ENCODE measurements at regions not wholly inside any gene's neighbourhood (a gene's known extent, or its start where the extent isn't known, plus 50 kb on each side); places are given as distances from the start of the nearest gene placed in this dataset.

- Mint-ChIP-seq H3K36me3 (ENCODE audit: insufficient read depth) (peaks cover 1% of the 10 kb centered on the region), H3K27me3 (no peaks in the 10 kb centered on the region), H3K4me1 (ENCODE audit: low read depth) (peaks cover 13% of the 10 kb centered on the region), H3K4me3 (ENCODE audit: low read depth) (no peak overlapping the region), H3K9me3 (ENCODE audit: low read depth) (peaks cover 13% of the 10 kb centered on the region), H3K27ac (peak overlapping the region; percentile 40)
- DNase-seq (ENCODE audit: low spot score, unreplicated experiment) = no peak
- TF ChIP-seq CTCF (IDR thresholded peaks at IDR 0.05; ENCODE audit: unreplicated experiment) = no peak
Observed at GRCh38 chr10:43773736-43774135, 125.1 kb upstream of the ZNF32 start.

GRCh38 chr10:43772171-43772570 lies 123.5 kb upstream of the ZNF32 start:
- H3K27me3 Mint-ChIP-seq = no peaks in the 10 kb centered on the region
- no peak overlapping the region for H3K27ac Mint-ChIP-seq
- no peak overlapping the region for H3K4me3 Mint-ChIP-seq (ENCODE audit: low read depth)
- no peak for TF ChIP-seq CTCF (IDR thresholded peaks at IDR 0.05; ENCODE audit: unreplicated experiment)
- H3K36me3 Mint-ChIP-seq (ENCODE audit: insufficient read depth) = peaks cover 1% of the 10 kb centered on the region
- no peak for DNase-seq (ENCODE audit: low spot score, unreplicated experiment)
- H3K9me3 Mint-ChIP-seq (ENCODE audit: low read depth) = peaks cover 23% of the 10 kb centered on the region
- peaks cover 13% of the 10 kb centered on the region for H3K4me1 Mint-ChIP-seq (ENCODE audit: low read depth)

GRCh38 chr10:43771675-43772074 lies 123.0 kb upstream of the ZNF32 start:
- TF ChIP-seq CTCF (IDR thresholded peaks at IDR 0.05; ENCODE audit: unreplicated experiment) = no peak
- H3K4me1 Mint-ChIP-seq (ENCODE audit: low read depth) = peaks cover 13% of the 10 kb centered on the region
- H3K27me3 Mint-ChIP-seq = no peaks in the 10 kb centered on the region
- no peak overlapping the region for H3K27ac Mint-ChIP-seq
- peaks cover 1% of the 10 kb centered on the region for H3K36me3 Mint-ChIP-seq (ENCODE audit: insufficient read depth)
- peaks cover 26% of the 10 kb centered on the region for H3K9me3 Mint-ChIP-seq (ENCODE audit: low read depth)
- DNase-seq (ENCODE audit: low spot score, unreplicated experiment) = no peak
- H3K4me3 Mint-ChIP-seq (ENCODE audit: low read depth) = no peak overlapping the region

- Mint-ChIP-seq H3K9me3 (ENCODE audit: low read depth) (peaks cover 17% of the 10 kb centered on the region), H3K4me3 (ENCODE audit: low read depth) (no peak overlapping the region), H3K27ac (no peak overlapping the region), H3K4me1 (ENCODE audit: low read depth) (no peaks in the 10 kb centered on the region), H3K36me3 (ENCODE audit: insufficient read depth) (no peaks in the 10 kb centered on the region), H3K27me3 (peaks cover 4% of the 10 kb centered on the region)
- no peak for DNase-seq (ENCODE audit: low spot score, unreplicated experiment)
- TF ChIP-seq CTCF (IDR thresholded peaks at IDR 0.05; ENCODE audit: unreplicated experiment) = no peak
Observed at GRCh38 chr10:43765516-43765915, 116.8 kb upstream of the ZNF32 start.

GRCh38 chr10:43763846-43764245 lies 115.2 kb upstream of the ZNF32 start:
- H3K4me3 Mint-ChIP-seq (ENCODE audit: low read depth) = no peak overlapping the region

More at GRCh38 chr10:43763846-43764245, 115.2 kb upstream of the ZNF32 start:
- no peak overlapping the region for H3K27ac Mint-ChIP-seq
- H3K9me3 Mint-ChIP-seq (ENCODE audit: low read depth) = peaks cover 20% of the 10 kb centered on the region
- no peaks in the 10 kb centered on the region for H3K4me1 Mint-ChIP-seq (ENCODE audit: low read depth)
- no peaks in the 10 kb centered on the region for H3K36me3 Mint-ChIP-seq (ENCODE audit: insufficient read depth)
- TF ChIP-seq CTCF (IDR thresholded peaks at IDR 0.05; ENCODE audit: unreplicated experiment) = no peak
- DNase-seq (ENCODE audit: low spot score, unreplicated experiment) = no peak
- H3K27me3 Mint-ChIP-seq = peaks cover 4% of the 10 kb centered on the region
